ENCODE measurements at regions not wholly inside any gene's neighbourhood (a gene's known extent, or its start where the extent isn't known, plus 50 kb on each side); places are given as distances from the start of the nearest gene placed in this dataset.

DNA sequence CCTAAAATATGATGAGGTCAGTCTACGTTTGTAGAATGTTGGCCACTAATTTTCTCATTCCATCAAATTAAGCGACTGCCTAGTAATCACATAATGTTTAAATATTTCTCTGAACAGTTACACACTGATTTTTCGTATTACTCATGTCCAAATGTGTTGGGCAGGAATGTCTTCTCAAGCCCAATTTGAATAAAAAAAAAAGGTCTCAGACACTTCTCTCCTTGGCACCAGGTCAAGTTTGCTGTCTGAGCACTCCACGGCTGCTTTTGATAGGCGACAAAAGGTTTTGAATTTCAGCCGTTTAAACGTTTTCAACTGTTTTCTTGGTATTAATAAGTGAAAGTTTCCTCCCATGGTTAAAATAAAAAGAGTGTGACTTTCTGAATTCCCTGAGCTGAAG is 542.1 kb downstream of the IRX1 start:
- no peak for DNase-seq

DNA sequence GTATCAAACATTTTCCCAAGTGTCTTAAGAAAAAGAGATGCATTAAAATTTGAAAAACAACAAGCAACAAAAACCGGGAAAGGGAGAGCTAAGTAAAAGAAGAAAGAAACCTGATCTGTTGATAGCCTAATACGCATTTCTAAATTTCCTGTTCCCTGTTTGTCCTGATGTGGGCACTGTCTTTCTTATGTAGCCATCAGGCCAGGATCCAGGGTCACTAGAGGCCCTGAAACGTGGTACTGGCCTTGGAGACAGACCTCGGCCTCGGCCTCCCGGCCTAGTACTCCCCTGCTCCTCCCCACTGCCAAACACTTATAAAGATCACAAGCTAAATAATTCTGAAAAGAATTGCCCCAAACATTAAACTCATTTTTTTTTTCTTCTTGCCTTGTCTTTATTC is 547.2 kb downstream of the IRX1 start:
- no peak for DNase-seq

DNA sequence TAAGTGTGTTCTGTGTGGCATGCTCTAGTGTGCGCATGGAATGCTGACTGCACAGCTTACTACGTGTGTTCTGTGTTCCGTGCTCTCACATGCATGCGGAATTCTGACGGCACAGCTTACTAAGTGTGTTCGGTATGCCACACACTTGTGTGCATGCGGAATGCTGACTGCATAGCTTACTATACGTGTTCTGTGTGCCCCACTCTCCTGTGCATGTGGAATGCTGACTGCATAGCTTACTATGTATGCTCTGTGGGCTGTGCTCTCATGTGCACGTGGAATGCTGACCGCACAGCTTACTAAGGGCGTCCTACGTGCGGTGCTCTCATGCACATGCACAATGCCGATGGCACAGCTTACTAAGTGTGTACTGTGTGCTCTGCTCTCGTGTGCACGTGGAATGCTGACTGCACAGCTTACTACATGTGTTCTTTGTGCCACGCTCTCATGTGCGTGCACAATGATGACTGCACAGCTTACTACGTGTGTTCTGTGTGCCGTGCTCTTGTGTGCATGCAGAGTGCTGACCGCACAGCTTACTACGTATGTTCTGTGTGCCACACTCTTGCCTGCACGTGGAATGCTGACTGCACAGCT is 548.9 kb downstream of the IRX1 start:
- no peak for DNase-seq

DNA sequence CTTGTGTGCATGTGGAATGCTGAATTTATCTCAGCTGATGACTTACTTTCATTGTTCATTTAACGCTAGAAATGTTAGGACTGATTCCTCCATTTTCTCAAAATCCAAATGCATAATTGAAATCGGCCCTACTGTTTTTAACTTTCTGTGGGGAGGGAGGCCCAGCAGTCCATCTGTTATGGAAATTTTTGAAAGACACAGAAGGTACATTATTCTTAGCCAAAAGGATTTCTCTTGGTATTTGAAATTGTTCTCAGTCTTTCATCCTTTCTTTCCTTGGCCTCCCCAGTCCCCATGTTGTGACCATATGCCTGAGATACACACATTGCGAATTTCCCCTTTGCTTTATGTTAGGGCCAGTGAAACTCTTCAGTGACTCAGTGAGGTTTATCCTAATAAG is 549.9 kb downstream of the IRX1 start:
- no peak for DNase-seq

DNA sequence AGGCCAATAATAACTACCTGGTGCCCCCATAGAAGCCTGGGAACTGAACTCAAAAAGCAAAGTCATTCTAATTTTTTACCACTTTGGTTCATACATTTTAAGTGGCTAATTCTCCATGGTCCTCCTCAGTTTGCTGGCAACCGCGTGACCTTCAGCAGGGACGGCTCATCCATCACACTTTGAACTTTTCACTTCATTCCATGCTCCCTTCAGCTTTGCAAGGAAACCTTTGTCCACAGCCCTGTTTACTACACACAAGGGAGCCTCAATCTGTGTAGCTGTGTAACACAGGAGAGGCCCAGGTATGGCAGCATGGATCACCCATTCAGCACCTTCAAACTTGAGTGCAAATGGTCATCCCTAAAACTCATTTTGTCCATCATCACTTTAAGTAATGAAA is 552.4 kb downstream of the IRX1 start:
- no peak for DNase-seq

DNA sequence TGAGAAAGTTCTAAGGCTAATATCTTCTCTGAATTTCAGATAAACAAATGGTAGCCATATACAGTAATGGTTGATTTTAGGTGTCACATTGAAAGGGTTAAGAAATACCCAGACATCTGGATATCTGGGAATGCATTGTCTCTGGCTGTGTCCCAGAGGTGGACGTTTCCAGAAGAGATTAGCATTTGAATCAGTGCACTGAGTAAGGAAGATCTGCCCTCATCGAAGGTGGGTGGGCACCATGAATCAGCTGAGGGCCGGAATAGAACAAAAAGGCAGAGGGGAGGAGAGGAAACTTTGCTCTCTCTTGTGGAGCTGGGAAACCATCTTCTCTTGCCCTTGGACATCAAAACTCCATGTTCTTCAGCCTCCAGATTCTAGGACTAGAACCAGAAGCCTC is 554.4 kb downstream of the IRX1 start:
- no peak for DNase-seq

DNA sequence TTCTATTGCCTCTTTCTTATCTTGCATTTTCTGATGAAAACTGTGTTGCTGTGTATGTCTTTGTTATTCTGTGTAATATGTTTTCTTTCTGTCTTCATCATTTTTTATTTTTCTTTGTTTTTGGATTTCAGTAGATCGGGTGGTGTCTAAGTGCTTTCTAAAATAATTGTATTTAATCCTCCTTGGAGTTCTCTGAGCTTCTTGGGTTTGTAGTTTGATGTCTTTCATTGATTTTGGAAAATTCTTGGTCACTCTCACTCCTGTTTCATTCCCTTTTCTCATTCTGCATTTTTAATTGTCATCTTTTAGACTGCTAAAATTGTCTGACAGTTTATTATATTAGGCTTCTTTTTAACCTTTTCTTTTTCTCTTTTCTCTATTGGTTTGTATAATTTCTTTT is 560.5 kb downstream of the IRX1 start:
- no peak for DNase-seq

DNA sequence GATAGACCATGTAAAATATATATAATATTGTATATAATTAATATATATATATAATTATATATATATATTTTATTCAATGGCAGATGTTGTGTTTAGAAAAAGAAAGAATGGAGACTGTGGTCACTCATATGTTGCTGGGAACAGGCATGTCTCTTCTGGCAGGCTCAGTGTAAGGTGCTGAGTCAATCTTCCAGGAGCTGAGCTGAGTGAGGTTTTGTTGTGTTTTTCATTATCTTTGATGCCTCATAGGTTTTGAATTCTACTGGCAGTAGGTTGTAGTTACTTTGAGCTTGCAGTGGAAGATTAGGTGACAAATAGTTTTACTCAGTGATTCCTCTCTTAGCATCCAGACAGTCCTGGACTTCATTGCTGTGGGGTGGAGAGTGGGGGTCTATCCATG is 561.3 kb downstream of the IRX1 start:
- DNase-seq = no peak

DNA sequence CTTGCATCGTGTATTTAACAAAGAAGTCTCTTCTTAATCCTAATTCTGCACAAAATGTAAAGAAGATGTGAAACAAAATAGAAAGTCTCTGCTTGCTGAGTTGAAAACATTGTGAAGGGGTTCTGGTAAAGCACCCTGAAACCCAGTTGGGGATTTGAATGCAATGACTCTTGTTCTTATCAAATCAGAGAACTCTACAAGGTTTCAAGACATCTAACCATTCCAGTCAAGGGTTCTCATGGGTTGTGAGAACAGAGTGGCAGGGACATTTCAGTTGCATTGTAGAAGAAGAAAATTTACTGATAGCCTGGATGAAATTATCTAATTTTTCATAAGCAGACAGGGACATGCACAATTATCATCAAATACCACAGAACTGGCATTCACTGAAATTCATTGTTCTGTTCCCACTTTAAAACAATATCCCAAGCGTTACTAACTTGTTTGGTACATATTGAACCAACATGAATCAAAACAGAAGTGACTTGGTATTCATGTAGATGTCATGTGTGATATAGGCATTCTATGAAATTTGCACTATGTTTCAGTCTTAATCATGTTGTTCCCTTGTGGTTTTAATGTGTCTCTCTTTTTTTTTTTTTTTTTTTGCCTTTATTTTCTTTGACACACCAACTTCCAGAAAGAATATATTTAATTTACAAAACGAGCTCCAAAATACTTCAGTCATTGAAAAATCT is 563.3 kb downstream of the IRX1 start:
- DNase-seq = no peak

DNA sequence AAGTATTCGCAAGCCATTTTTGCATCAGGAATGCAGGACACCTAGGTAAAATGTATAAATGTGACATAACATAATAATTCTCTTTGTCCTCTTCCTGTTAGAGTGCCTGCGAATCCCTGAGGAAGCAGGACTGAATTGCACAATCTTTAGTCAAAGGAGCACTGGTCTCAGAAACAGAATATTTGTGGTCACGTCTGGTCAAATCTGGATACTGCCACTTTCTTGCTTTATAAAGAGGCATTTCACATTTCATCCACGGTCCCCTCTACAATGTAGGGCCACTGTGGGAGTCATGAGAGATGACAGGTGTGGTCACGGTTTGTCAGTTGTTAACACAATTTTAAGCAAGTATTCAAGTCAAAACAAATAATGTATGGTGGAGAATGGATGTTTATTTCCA is 564.0 kb downstream of the IRX1 start:
- no peak for DNase-seq

DNA sequence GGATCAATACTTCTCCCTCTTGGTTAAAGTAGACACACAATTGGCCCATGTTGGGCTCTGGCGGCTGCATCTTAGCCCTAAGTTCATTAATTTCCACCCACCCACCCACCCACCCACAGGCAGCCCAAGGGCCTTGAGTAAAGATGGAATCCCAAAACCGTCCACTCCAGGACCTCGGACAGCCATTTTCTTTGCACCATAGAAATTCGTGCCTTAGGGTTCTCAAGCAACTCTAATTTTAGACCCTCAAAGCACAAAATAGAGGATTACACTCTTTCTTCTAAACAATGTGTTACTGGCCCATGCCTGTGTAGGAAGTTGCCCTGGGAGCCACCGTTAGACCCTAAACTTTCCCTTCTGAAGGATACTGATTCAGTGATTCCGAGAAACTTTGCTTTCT is 568.5 kb downstream of the IRX1 start:
- no peak for DNase-seq

DNA sequence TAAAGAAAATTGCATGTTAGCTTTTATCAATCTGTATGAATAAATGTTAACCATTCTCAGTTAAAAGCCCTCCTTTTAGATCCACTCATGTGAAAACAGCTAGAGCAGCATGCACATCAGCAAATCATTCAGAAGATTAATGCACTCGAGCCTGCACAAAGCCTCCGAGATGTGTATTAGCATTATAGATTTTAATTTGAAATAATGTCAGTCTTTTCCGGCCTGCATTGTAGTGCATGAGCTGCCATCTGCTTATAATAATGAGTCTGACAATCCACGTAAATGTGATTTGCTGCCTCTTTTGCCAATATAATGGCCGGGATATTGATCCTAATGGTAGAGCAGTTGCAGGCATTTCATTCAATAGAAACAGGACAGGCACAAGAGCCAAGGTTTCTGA is 585.1 kb downstream of the IRX1 start:
- DNase-seq = no peak

DNA sequence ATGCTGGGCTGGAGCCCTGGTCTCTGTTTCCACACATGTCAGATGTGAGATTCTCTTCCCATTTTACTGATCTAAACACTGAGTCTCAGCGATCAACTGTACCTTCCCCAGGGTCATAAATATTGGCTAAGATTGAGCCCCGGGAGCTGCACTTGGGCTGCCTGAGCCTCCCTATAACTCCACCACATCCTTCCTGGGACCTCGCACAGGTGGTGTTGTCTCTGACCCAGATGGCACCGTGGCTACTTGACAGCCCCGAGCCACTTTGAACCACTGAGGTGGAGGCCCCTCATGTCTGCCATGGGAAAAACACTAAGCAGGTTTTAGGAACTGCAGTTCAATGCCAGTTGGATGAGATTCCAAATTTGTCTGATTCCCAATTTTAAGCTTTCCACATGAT is 586.5 kb downstream of the IRX1 start:
- no peak for DNase-seq

DNA sequence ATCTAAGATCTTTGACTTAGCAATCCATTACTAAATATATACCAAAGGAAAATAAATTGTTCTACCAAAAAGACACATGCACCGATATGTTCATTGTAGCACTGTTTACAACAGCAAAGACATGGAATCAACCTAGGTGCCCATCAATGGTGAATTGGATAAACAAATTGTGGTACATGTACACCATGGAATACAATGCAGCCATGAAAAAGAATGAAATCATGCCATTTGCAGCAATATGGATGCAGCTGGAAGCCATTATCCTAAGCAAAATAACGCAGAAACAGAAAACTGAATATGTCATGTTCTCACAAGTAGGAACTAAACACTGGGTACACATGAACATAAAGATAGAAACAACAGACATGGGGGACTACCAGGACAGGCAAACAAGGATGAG is 589.5 kb downstream of the IRX1 start:
- no peak for DNase-seq

DNA sequence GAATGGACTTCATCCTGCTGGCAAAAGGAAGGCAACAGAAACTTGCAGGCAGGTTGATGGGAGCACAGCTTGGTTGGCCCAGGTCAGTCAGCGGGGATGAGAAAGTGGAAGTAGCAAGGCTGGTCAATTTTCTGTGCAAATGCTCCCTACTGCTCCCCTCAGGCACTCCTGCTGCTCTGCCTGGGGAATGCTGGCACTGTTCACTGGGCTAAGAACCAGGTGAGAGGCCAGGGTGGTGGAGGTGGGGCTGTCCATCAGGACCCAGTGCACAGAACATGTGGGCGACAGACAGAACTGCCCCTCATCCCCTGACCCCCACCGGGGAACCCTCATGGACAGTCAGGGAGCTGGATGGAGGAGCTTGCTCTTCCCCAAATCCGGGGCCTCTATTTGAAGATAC is 593.1 kb downstream of the IRX1 start:
- no peak for DNase-seq

DNA sequence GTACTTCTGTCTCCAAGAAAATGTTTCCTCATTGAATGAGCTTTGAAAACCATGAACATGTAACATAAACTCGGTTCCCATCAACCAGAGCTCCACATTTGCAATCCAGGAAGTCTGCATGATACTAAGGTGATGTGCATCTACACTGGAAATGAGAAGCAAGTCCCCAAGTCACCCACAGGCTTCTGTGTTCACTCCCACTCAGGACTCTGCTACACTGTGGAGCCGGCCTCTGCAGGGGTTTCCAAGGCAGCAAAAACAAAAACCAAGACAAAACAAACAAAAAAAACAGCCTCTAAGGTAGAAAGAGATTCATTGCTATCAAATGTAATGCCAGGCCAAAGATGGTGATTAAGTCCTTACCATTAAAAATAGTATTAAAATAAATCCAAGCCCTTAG is 593.7 kb downstream of the IRX1 start:
- DNase-seq = no peak

DNA sequence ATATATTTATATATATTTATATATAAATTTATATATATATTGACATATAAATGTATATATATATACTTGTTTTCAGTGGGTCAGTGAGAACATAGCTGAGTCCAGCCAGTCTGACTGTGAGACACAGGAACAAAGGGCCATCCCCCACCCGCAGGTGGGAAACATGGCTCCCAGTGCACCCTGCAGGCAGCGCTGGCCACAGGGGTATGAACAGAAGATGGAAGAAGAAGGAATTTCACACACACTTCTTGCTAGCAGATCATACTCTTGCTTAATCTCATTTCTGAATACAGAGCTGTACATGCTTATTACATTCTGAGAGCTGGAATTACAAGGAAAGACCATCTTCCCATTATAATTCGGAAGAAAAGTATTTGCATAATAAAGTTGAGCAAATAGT is 595.4 kb downstream of the IRX1 start:
- no peak for DNase-seq

DNA sequence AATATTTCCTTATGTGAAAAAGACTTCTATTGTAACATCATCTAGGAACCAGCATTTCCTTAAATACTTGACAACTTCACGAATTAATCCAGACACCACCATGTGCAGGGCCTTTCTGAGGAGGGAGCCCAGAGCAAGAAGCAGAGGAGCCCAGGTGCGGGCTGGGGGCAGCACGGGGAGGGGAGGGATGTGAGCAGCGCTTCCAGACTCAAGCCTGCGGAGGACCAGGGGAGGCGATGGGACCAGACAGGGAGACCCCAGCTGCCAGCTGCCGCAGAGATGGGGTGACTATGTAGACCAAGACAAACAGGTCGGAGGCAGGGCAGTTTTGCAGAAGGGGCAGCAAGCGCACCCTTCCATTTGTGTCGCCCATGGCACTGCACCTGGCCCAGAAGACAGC is 596.1 kb downstream of the IRX1 start:
- no peak for DNase-seq

DNA sequence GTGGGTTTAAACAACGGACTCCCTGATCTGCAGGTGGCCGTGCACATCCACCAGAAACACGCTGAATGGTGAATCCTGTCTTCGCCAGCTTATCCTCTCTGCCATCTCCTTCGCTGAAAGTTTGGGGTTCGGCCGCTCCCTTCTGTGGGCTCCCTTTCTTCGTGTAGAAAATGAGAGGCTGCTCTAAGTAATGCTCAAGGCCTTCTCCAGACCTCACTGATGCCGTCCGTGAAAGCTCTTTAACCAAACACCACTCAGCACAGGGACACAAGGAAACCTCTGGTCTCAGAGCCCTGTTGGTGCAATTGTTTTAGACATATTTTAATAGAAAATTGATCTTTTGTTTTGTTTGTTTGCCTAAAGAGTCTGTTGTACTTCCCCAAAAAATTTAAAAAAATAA is 596.5 kb downstream of the IRX1 start:
- DNase-seq = no peak

DNA sequence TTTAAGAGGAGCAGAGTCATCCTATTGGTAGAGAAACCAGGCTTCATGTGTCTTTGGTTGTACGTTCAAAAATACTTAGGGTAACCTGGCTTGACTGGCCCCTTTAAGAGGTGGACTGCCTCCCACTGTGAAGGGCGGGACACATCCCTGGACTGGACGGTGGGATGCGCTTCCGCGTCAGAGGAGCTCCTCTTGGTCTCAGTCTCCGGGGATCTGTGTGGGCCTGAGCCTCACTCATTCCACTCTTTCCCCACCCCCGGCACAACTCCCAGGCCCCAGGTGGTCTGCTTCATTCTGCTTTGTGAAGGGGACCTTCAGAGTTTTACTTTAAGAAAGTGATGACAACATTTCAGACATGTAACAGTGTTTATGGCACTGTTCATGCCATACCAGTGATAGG is 601.1 kb downstream of the IRX1 start:
- no peak for DNase-seq

DNA sequence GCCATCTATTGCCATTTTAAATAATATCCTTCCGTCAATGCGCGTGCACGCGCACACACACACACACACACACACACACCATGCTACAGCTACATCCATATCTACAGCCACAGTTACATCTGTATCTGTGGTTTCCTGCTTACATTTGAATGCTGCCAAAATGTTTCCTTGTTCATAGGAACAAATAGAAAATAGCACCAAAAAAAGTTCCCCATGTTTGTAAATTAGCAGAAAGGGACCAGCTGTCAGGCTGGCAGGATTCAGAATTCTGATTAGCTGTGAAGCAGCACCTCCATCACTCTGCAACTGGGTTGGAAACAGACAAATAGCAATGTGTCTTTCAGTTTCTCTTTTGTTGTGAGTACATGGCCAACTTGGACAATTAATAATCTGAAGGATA is 601.5 kb downstream of the IRX1 start:
- no peak for DNase-seq

DNA sequence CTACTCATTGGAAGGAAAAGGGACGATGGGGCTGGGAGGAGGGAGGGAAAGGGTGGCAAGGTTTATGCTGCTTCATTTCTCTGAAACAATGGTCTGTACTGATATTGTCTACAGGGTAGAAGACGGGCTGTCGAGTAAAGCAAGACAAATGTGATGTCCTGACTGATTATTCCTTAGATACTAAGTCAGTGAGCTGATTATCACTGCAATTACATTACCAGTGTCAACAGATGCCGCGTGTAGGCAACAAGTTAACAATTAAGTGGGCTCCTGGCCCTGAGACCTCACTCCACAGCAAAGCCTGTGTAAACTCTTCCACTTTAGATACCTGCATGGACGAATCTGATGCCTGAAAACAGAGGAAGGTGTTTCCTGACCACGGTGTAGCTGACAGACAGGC is 602.8 kb downstream of the IRX1 start:
- no peak for DNase-seq

DNA sequence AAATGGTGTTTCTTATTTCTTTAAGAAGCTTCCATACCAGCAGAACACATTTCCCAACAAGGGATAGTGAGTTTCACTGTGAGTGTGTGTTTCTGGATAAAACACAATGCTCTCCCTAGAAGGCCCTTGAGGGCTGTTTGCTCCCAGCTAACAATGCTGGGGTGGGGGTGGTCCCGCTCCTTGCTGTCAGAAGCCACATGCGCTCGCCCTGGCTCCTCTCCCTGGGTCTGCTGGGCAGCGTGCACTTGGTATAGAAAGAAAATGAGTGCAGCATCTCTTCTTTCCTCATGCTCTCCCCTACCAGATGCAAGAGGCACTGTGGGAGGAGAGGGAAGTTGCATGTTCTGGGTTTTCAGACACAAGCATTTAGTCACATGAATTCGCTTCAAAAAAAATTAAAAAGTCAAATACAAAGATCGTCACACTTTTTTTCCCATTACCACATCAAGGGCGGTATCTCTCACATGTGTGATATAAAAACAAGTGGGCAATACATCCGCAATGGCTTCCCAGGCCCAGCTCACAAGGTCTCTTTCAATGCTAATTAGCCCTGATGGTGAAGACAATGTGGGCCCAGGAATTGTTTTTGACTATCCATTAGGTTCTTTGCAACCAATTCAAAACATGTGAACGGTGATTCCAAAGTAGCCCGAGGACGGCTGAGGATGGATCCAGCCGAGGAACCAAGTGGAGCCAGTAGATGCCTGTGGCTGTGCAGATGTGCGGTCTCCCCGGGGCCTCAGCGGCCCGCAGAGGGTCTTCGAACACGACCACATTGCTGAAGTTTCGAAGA is 603.6 kb downstream of the IRX1 start:
- DNase-seq = no peak

DNA sequence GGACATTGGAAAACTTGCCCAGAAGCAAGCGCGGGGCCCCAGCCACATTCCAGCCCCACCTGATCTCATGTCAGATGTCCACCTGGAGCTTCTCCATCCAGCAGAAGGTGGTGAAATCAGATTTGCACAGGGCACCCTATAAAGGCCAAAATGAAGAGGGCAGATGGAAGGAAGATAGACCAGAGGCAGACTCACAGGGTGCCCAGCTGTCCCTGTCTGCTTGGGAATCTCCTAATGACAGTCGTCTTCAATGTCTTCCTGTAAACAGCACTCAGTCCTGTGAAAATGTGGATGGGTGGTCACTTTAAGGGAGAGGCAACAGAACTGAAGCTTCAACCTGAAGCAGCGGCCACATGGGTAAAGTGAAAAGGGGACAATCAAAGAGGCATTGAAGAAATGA is 607.5 kb downstream of the IRX1 start:
- no peak for DNase-seq
